Iris pigment epithelial cell (primary cell): ENCODE measurements at regions not wholly inside any gene's neighbourhood (a gene's known extent, or its start where the extent isn't known, plus 50 kb on each side); places are given as distances from the start of the nearest gene placed in this dataset.
"Not testable (repeated sequence)": the region's sequence is repeated elsewhere in the genome, so short reads cannot be mapped to it uniquely, and the experiment has no call there.

Experiments used
- DNase-seq: peaks from one replicate; pipeline ENCODE4 v3.0.0-alpha.2; 2011; ENCODE audit warnings: low read depth

DNA sequence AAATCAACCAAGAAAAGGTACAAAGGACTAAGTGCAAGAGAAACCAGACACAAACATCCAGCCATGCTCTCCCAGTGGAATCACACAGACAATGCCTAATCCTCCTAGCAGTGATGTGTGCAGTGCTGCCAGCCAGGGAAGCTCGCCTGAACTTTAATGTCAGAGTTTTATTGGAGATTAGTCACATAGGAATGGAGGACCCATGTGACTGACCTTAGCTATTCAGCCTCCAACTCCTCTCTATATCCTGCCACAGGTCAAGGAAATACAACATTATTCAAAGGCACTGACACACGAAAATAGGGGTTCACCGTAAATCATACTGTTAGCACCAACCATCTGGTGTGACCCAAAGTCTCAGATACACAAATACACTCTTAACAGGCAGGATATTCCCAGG, 684.6 kb downstream of the DOK5 start:
- no peak for DNase-seq

DNA sequence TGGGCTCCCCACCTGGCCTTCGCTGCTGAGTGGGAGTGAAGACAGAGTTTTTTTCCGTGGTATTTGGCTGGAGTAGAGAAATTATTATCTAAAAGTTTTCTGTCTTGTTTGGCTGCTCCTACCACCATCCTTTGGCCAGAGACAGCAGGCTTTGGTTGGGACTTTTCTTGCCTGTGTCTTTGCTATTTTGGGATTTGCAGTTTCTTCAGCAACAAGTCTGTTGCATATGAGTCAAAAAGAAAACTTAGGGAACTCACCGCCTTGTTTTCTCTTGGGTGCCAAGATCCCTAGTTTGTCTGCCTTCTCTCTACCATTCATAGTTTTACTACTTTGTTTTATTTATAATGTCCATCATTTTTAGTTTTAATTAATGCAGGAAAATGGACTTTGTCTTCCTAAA, 683.8 kb downstream of the DOK5 start:
- DNase-seq: no peak

DNA sequence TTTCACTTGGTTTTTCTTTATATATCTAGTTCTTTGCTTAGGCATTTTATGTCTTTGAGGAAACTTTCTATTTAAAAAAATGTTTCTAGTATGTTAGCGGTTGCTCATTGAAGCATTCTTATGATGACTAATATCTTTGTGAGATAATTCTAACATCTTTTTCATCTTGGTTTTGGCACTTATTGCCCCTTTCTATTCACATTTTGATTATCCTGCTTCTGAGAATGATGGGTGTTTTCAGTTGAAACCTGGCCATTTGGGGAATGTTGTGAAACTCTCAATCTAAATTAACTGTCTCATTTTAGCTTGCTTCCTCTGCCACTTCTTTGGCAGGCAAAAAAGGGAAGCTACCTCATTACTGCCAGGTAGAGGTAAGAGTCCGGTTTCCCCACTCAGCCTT, 683.1 kb downstream of the DOK5 start:
- DNase-seq: no peak

DNA sequence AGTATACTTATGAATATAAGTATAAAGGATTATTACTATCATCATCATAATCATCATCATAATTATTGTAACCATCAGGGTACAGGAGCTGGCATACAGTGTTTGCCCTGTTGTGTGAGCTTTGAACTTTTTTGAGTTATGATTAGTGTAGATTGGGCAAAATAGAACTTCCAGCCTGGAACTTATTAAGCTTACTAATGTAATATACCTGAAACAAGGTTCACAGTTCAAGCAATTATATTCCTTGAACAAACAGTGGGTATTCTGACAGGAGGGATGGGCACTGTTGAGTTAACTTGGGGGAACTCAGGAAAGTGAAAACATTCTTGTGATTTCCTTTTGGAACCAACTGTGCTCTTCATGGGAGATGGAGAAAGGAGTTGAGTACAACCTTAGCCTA, 680.0 kb downstream of the DOK5 start:
- no peak for DNase-seq

DNA sequence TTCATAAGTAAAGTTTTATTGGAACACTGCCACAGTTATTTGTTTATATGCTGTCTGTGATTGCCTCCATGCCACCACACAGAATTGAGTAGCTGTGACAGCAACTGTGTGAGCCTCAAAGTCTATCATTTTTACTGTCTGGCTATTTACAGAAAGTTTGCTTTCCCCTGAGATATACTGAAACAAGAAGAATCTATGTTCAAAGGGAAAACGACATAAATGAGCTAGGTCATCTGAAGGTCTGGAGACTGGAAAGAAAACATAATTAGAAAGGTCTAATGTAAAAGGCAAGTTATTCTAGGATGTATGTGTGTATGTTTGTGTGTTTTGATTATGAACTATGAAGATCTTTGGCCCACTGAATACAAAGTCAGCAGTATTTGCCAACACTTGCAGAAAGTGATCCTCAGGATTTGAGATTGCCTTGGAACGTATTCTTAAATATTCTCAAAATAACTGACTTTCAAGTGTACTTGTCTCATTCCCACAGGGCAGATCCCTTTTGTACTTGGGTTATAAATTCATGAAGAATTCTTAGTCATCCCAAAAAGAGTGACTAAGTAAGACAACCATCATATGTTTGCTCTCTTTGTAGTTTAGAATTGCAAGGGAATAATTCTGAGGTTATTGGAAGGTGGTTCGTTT, 677.7 kb downstream of the DOK5 start:
- no peak for DNase-seq

DNA sequence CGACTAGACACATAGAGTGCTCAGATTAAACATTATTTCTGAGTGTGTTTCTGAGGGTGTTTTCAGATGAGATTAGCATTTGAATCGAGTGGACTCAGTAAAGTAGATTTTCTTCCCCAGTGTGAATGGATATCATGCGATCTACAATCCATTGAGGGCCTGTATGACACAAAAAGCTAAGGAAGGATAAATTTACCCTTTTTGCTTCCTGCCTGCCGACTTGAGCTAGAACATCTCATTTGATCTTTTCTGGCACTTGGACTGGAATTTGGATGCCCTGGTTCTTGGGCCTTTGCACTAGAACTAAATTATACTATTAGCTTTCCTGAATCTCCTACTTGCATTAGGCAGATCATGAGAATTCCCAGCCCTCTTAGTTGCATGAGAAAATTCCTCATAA, 675.8 kb downstream of the DOK5 start:
- DNase-seq: no peak

DNA sequence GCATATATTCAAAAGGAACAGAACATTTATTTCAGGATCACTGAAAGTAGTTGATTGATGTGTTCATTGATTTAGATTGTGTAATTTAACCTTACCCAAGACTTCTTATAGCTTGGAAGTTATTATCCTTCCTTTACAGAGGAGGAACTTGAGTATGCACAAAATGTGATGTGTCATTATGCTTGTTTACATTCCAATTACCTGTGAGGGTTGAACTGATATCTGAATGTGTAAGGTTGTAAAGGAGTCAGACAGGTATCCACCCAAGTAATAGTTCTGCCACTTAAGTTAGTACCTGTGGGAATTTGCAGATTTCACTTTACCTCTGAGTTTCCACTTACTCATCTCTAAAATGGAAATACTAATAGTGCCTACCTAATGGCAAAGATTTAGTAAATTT, 668.2 kb downstream of the DOK5 start:
- no peak for DNase-seq

DNA sequence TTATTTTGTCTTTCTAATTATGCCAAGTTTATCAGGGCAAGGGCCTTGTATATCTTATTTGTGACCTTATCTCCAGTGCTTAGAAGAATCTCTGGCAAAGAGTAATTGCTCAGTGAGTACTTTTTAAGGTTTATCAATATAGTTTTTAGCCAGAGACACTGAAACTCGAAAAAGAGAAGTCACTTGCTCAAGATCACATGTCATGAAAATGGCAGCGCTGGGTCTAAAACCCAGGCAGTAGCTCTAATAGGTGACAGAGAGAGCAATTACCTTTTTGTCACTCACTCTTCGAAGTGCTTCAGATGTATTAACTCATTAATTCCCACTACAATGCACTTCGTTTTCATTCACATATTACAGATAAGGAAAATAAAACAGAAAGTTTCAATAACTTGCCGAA, 667.5 kb downstream of the DOK5 start:
- no peak for DNase-seq

DNA sequence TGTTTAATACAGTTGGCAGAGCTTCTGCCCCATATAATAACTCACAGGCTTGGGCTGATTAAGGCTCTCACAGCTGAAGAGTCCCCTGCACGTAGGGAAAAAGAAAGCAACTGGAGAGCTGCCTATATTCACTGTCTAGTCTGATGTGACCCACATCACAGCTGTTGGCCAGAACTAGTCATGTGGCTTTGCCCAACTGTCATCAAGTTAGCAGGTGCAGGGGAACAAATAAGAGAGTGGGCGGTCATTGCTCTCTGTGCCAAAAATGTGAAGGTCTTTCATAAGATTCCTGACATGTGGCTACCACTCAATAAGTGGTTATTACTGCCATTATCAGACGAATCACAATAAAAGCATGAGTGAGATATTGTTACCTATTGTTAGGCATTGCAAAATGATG, 665.2 kb downstream of the DOK5 start:
- no peak for DNase-seq

DNA sequence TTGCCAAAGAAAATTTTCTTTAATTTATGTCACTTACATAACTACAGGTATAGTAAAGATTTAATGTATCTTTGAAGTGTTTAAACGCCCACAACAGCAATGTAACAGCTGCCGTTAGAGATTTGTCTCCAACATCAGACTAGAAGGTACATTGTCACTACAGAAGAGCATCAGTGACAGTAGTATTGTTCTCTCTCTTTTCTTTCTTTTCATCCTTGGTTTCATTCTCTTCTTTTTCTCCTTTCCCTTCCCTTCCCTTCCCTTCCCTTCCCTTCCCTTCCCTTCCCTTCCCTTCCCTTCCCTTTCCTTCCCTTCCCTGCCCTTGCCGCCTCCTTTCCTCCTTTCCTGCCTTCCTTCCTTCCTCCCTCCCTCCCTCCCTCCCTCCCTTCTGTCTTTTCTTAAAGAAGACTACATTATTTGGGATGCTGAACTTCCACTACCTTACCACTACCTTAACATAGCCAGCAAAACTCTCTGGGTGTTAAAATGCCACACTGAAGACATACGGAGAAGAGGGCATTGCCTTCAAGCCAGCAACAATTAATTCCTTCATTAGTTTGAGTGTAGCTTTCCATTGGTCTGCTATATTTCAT, 663.9 kb downstream of the DOK5 start:
- no peak for DNase-seq

DNA sequence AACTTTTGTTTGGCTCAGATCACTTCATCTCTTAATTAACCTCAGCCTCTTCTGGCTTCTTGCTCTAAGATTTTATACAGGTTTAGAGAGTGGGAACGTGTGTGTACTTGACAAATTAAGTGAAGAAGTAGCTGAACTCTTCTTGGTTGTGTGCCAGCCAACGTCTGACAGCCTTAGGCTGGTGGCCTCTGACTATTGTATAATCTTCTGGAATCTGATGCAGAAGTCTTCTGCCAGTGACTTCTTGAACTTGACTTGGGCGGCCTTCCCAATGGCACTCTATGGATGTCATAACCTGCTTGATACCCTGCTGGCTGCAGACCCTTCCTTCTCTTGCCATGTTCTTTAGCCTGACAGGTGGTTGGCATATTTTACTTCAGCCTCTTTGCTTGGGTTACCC, 660.5 kb downstream of the DOK5 start:
- DNase-seq: no peak

DNA sequence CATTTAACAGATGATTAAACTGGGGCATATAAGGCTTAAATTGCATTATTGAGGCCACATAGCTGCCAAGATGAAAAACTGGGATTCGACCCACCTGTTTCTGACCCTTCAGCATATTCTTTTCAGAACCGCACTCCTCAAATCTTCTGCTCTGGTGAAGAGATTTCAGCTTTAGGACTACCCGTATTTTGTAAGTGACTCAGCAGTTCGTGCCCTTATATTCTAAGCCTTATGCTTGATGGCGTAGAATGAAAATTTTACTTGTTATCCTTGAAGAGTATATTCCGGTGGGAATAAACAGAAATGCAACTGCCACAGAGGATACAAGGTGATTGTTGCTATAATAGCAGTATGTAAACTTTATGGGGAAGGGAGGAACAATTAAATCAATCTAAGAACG, 657.1 kb downstream of the DOK5 start:
- DNase-seq: no peak

DNA sequence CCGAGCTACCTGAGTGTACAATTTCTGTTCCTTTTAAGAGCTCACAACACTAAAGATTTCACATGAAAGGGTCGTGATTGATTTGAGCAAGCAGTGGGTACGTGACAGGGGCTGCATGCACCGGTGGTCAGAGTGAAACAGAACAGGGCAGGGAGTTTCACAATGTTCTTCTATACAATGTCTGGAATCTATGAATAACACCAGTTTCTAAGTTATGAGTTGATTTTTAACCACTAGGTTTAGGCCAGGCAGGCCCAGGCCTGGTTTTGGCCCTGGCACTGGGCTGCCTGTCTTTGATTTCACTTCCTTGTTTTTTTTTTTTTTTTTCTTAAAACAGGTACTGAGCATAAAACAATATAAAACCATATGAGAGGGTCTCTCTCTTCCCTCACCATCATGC, 642.2 kb downstream of the DOK5 start:
- DNase-seq: not testable (repeated sequence)

DNA sequence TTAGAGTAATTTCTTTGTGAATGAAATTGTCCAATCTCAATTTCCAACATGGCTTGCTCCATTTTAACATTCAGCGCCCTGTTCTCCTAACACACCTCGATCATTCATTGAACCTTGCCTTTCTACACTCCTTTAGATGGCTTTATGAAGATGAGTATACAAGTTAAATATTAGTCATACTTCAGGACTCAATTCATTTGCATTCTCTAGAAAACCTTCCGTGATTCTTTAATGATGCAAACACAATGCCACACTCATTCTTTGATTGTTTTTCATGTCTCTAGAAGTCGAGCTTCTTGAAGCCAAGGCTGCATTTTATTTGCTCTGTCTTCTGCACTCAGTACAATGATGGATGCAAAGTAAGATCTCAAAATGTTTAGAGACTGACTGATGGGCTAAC, 641.2 kb downstream of the DOK5 start:
- no peak for DNase-seq

DNA sequence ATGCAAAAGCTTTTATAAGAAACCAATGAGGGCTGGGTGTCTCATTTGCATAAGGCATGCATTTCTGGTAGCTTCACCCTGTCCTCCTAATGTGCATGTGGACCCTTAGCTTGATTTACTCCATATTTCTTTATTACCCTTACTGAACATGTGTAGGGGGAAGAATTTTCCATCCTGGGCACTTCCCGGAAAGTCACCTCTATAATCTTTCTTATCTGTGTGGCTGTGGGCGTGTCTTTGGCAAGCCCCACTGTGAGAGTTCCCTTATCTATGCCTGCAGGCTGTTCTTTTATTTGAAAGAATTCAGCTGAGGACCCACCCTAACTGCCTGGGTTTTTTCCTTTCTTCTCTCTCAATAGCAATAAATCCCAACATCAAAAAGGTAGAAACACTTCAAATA, 627.8 kb downstream of the DOK5 start:
- no peak for DNase-seq

DNA sequence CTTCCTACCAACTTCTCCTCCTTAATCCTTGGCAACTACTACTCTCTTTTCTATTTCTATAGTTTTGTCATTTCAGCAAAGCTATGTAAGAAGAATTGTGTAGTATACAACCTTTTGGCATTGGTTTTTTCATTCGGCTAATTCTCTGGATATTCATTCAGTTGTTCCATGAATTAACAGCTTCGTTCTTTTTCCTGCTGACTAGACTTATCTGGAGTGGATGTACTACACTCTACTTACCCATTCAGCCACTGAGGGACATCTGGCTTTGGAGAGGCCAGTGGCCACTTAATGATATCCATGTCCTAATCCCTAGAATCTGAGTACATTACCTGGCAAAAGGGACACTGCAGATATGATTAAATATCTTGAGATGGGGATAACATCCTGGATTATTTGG, 623.9 kb downstream of the DOK5 start:
- no peak for DNase-seq

DNA sequence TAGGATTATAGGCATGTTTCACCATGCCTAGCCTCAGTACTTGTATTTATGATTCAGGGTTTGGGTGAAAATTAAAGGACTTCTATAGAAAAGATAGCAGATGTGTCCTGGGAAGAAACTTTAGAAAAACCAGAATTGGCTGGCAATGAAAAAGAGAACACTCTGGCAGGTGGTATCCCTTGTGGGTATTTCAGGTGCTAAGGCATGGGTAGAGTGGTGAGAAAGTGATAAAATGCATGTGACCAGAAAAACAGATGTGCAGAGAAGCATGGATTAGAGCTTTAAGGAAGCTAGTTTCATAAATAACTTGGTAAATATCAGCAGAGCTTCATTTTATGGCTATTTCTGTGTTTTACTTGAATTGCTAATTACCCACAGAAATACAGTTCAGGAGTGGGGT, 622.2 kb downstream of the DOK5 start:
- DNase-seq: no peak

DNA sequence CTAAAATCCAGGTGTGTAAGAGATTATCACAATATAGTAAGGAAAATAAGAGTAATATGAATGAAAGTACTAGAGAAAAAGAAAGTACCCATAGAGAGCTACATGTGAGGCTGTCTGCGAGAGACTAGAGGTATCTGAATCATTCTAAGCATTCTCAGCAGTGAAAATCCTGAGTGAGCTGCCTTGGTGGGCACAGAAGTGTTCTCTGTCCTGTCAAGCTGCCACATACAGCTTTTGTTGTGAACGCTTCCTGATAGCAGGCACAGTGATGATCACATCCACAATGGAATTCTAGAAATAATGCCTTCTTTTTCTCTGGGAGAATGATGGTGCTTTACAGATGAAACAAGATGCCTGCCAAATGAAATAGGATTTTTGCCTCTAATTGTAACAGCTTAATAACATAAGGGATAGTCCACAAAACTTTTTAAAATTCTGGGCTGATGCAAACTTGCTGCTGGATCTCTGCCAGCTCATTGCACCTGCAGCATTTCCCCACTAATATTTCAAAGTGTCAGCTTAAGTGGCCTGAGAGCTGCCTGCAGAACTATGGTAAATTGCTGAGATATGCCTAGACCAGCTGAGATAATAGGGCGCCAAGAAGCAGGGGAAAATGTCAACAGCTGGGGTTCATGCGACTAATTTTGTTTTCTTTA, 620.5 kb downstream of the DOK5 start:
- no peak for DNase-seq

DNA sequence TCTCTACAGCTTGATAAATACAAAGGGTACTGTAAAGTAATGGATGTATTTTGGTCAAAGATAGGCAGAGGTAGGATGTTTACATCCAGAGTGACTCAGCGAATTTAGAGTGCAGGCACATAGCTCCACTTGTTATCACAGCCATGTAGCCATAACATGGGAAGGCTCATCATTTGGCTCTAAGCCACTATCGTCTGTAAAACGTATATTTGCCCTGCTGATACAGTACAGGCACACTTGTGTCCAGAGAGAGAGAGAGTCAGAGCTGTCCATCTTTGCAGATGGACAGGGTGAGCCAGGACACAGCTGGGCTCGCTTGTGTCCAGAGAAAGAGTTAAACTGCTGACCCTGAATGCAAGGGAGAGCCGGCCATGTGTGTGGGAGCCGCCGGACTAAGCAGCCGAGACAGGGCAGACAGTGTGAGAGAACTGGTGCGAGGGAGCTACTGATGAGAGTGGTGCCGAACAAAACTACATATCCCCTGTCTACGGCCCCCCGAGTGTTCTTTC, 619.0 kb downstream of the DOK5 start:
- DNase-seq: no peak

DNA sequence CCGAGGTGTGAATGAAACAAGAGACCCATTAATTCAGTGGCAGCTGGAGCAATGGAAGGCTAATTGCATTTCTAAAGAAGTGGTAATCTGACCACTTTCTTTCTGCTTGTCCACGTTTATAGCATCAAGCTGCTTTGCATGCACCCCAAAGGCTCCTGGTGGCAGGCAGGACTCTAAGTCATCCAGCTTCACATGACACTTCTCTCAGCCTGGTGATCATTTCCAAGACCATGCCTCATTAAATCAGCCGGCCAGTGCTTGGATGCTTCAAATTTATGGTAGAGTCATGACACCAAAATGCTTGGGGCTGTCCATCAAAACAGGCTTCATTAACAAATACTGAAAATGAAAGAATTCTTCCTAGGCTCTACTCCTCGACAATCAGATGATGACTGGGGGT, 614.9 kb downstream of the DOK5 start:
- DNase-seq: no peak

DNA sequence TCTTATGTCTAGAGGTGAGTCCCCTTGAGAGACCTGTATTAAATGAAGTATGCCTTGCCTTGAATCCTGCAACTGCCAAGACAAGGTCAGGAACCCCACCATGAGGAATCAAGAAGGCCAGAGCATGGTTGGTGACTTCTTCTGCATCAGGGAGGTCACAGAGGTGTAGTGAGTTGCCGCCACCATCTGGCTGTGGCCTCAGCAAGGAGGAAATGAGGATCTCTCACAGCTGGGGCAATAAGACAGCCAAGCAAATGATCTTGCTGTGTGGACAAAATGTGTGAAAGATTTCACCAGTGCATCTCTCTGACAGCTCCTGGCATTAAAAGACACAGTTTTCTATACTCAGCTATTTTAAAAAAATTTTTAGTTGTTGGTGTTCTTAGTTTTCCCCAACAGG, 611.0 kb downstream of the DOK5 start:
- no peak for DNase-seq

DNA sequence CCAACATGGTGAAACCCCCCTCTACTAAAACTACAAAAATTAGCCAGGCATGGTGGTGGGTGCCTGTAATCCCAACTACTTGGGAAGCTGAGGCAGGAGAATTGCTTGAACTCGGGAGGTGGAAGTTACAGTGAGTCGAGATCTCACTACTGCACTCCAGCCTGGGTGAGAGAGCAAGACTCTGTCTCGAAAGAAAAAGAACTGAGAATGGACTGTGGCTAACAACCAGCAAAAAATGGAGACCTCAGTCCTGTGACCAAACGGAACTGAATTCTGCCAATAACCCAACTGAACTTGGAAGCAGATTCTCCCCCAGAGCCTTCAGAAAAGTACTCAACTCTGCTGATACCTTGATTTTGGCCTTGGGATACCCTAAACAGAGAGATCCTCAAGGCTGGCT, 604.5 kb downstream of the DOK5 start:
- no peak for DNase-seq

DNA sequence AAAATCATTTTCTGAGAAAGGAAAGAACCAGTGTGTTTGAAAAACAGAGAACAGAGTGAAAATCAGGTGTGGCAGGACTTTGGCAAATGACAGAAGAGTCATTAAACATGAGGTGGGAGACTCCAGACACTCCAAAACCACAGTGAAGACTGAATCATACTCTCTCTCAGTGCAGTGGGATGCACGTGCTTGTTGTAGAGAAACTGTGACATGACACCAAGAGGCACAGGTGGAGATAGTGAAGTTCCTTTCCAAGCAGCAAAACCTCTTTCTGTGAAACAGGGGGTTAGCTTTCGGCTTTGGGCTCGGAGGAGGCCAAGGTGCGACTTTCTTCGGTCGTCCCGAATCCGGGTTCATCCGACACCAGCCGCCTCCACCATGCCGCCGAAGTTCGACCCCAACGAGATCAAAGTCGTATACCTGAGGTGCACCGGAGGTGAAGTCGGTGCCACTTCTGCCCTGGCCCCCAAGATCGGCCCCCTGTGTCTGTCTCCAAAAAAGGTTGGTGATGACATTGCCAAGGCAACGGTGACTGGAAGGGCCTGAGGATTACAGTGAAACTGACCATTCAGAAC, 599.0 kb downstream of the DOK5 start:
- DNase-seq: not testable (repeated sequence)
